ENCODE measurements at regions not wholly inside any gene's neighbourhood (a gene's known extent, or its start where the extent isn't known, plus 50 kb on each side); places are given as distances from the start of the nearest gene placed in this dataset.

DNA sequence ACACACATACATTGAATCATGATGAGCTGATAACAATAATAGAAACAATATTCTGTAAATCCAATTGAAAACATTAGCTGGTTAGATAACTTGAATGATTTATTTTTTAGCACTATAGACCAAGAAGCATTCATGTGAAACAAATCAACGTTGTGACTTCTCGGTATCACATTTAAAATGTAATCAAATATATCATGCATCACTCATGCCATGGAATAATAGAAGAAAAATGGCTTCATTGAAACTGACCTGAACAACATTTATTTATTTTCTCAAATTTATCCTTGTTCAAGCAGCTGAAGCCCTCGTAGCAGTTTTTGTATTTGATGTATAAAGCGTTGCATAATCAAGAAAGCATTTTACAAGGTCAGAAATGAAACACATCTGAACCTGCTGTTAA, 299.6 kb upstream of the CDH18 start:
- no peak for DNase-seq (ENCODE audit: low read depth)
- H3K79me2 ChIP-seq (ENCODE audit: insufficient read depth, low read length): no peaks in the 10 kb centered on the region
- H4K20me1 ChIP-seq (ENCODE audit: insufficient read depth, low read length): no peaks in the 10 kb centered on the region
- H3K27ac Mint-ChIP-seq (ENCODE audit: unreplicated experiment): no peak overlapping the region
- no peak for TF ChIP-seq EZH2 (IDR thresholded peaks at IDR 0.05; ENCODE audit: insufficient read depth, low read length)
- TF ChIP-seq, protein P1, sequence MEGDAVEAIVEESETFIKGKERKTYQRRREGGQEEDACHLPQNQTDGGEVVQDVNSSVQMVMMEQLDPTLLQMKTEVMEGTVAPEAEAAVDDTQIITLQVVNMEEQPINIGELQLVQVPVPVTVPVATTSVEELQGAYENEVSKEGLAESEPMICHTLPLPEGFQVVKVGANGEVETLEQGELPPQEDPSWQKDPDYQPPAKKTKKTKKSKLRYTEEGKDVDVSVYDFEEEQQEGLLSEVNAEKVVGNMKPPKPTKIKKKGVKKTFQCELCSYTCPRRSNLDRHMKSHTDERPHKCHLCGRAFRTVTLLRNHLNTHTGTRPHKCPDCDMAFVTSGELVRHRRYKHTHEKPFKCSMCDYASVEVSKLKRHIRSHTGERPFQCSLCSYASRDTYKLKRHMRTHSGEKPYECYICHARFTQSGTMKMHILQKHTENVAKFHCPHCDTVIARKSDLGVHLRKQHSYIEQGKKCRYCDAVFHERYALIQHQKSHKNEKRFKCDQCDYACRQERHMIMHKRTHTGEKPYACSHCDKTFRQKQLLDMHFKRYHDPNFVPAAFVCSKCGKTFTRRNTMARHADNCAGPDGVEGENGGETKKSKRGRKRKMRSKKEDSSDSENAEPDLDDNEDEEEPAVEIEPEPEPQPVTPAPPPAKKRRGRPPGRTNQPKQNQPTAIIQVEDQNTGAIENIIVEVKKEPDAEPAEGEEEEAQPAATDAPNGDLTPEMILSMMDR (IDR thresholded peaks at IDR 0.05; ENCODE audit: insufficient read depth, low read depth, low read length): no peak
- H3K36me3 Mint-ChIP-seq (ENCODE audit: low read depth, unreplicated experiment): no peaks in the 10 kb centered on the region
- H3K4me3 ChIP-seq (ENCODE audit: insufficient read depth, low read depth, low read length): no peak overlapping the region
- H3K9me3 Mint-ChIP-seq (ENCODE audit: unreplicated experiment): no peaks in the 10 kb centered on the region
- no peaks in the 10 kb centered on the region for H3K27me3 ChIP-seq (ENCODE audit: insufficient read depth, low read length)
- no peaks in the 10 kb centered on the region for H3K4me1 Mint-ChIP-seq (ENCODE audit: low read depth, unreplicated experiment)
- no peaks in the 10 kb centered on the region for H3K9me3 ChIP-seq (ENCODE audit: insufficient read depth, low read depth, low read length)
- no peaks in the 10 kb centered on the region for H3K27me3 Mint-ChIP-seq (ENCODE audit: low read depth, unreplicated experiment)
- FAIRE-seq: no peak
- H3K4me3 Mint-ChIP-seq (ENCODE audit: unreplicated experiment): no peak overlapping the region
- no peak overlapping the region for H2AFZ ChIP-seq (ENCODE audit: low read depth, low read length)
- no peak overlapping the region for H3K27ac ChIP-seq (ENCODE audit: low read depth, low read length)
- peaks cover 2% of the 10 kb centered on the region for H3K4me1 ChIP-seq (ENCODE audit: insufficient read depth, low read length)
- H3K9ac ChIP-seq (ENCODE audit: low read length): no peak overlapping the region
- H3K36me3 ChIP-seq (ENCODE audit: insufficient read depth, low read length): no peaks in the 10 kb centered on the region
- H3K4me2 ChIP-seq (ENCODE audit: low read length): no peak overlapping the region

DNA sequence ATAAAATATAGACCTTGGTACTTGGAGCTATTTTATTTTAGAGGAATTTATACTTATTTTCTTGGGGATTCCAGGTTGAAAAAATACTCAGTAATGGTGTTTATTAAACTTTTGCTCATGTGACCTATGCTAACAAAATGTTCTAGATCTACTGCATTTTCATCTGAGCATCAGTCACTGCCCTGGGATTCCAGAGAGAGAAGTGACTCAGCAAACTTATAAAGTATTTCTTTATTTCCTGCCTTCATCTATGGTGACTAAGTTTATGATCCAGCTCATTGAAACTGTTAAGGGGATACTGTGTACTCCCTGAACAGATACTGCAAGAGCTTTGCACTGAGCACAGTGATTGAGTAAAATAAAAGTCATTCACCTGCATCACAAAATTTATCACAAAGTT, 298.5 kb upstream of the CDH18 start:
- no peaks in the 10 kb centered on the region for H3K36me3 ChIP-seq (ENCODE audit: insufficient read depth, low read length)
- Mint-ChIP-seq H3K4me1 (ENCODE audit: low read depth, unreplicated experiment) (no peaks in the 10 kb centered on the region), H3K27ac (ENCODE audit: unreplicated experiment) (peak overlapping the region; percentile 55), H3K36me3 (ENCODE audit: low read depth, unreplicated experiment) (no peaks in the 10 kb centered on the region), H3K9me3 (ENCODE audit: unreplicated experiment) (no peaks in the 10 kb centered on the region), H3K4me3 (ENCODE audit: unreplicated experiment) (no peak overlapping the region), H3K27me3 (ENCODE audit: low read depth, unreplicated experiment) (no peaks in the 10 kb centered on the region)
- H4K20me1 ChIP-seq (ENCODE audit: insufficient read depth, low read length): no peaks in the 10 kb centered on the region
- H2AFZ ChIP-seq (ENCODE audit: low read depth, low read length): no peak overlapping the region
- no peak overlapping the region for H3K4me2 ChIP-seq (ENCODE audit: low read length)
- FAIRE-seq (no peak), DNase-seq (ENCODE audit: low read depth) (peak; percentile 66)
- H3K27ac ChIP-seq (ENCODE audit: low read depth, low read length): no peak overlapping the region
- no peak overlapping the region for H3K4me3 ChIP-seq (ENCODE audit: insufficient read depth, low read depth, low read length)
- peaks cover 2% of the 10 kb centered on the region for H3K4me1 ChIP-seq (ENCODE audit: insufficient read depth, low read length)
- H3K9ac ChIP-seq (ENCODE audit: low read length): no peak overlapping the region
- no peaks in the 10 kb centered on the region for H3K27me3 ChIP-seq (ENCODE audit: insufficient read depth, low read length)
- H3K79me2 ChIP-seq (ENCODE audit: insufficient read depth, low read length): no peaks in the 10 kb centered on the region
- no peaks in the 10 kb centered on the region for H3K9me3 ChIP-seq (ENCODE audit: insufficient read depth, low read depth, low read length)
- TF ChIP-seq EZH2 (IDR thresholded peaks at IDR 0.05; ENCODE audit: insufficient read depth, low read length): no peak
- TF ChIP-seq, protein P1 (IDR thresholded peaks at IDR 0.05; ENCODE audit: insufficient read depth, low read depth, low read length): no peak

DNA sequence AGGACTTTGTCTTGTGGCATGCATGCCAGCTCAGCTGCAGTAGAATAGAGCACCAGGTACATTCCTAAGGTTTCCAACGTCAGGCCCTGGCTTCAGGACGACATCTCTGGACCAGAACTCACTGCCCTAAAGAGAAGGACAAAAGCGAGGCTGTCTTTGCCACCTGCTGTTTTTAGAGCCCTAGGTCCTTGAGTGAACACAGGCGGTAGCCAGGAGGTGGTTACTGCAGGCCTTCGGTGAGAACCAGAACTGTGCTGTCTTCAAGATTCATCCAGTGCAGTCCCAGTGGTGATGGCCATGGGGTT, 288.9 kb upstream of the CDH18 start:
- H3K27me3 Mint-ChIP-seq (ENCODE audit: low read depth, unreplicated experiment): no peaks in the 10 kb centered on the region
- peaks cover 16% of the 10 kb centered on the region for H3K4me1 ChIP-seq (ENCODE audit: insufficient read depth, low read length)
- no peaks in the 10 kb centered on the region for H3K9me3 Mint-ChIP-seq (ENCODE audit: unreplicated experiment)
- no peaks in the 10 kb centered on the region for H4K20me1 ChIP-seq (ENCODE audit: insufficient read depth, low read length)
- TF ChIP-seq EZH2 (IDR thresholded peaks at IDR 0.05; ENCODE audit: insufficient read depth, low read length): no peak
- TF ChIP-seq, protein P1 (IDR thresholded peaks at IDR 0.05; ENCODE audit: insufficient read depth, low read depth, low read length): no peak
- peak overlapping the region; percentile 70 for H3K27ac ChIP-seq (ENCODE audit: low read depth, low read length)
- peak overlapping the region; percentile 53 for H3K4me2 ChIP-seq (ENCODE audit: low read length)
- H2AFZ ChIP-seq (ENCODE audit: low read depth, low read length): peak overlapping the region; percentile 49
- no peak overlapping the region for H3K4me3 Mint-ChIP-seq (ENCODE audit: unreplicated experiment)
- H3K9ac ChIP-seq (ENCODE audit: low read length): peak overlapping the region; percentile 6
- peak overlapping the region; percentile 79 for H3K27ac Mint-ChIP-seq (ENCODE audit: unreplicated experiment)
- no peak overlapping the region for H3K4me3 ChIP-seq (ENCODE audit: insufficient read depth, low read depth, low read length)
- no peaks in the 10 kb centered on the region for H3K36me3 ChIP-seq (ENCODE audit: insufficient read depth, low read length)
- H3K79me2 ChIP-seq (ENCODE audit: insufficient read depth, low read length): no peaks in the 10 kb centered on the region
- H3K9me3 ChIP-seq (ENCODE audit: insufficient read depth, low read depth, low read length): no peaks in the 10 kb centered on the region
- H3K4me1 Mint-ChIP-seq (ENCODE audit: low read depth, unreplicated experiment): peaks cover 20% of the 10 kb centered on the region
- FAIRE-seq (no peak), DNase-seq (ENCODE audit: low read depth) (no peak)
- no peaks in the 10 kb centered on the region for H3K27me3 ChIP-seq (ENCODE audit: insufficient read depth, low read length)
- H3K36me3 Mint-ChIP-seq (ENCODE audit: low read depth, unreplicated experiment): no peaks in the 10 kb centered on the region
